GM21423 (cell line): ENCODE measurements at regions not wholly inside any gene's neighbourhood (a gene's known extent, or its start where the extent isn't known, plus 50 kb on each side); places are given as distances from the start of the nearest gene placed in this dataset.

Source experiments
- ATAC-seq: cut with Tn5 transposase; IDR thresholded peaks from one replicate; pipeline ENCODE4 v1.9.1; 2021; ENCODE audit warnings: mild to moderate bottlenecking, moderate library complexity; ENCODE audit not compliant: unreplicated experiment

- ATAC-seq = no peak
Observed at GRCh38 chr13:70923863-70924752, 815.9 kb upstream of the KLHL1 start.

- no peak for ATAC-seq
Observed at GRCh38 chr13:70911286-70911685, 803.0 kb upstream of the KLHL1 start.

GRCh38 chr13:70908795-70909194 lies 800.5 kb upstream of the KLHL1 start:
- no peak for ATAC-seq

GRCh38 chr13:70905035-70905434 lies 796.8 kb upstream of the KLHL1 start:
- ATAC-seq = no peak

- no peak for ATAC-seq
Observed at GRCh38 chr13:70896136-70896535, 787.9 kb upstream of the KLHL1 start.

GRCh38 chr13:70895599-70895998 lies 787.3 kb upstream of the KLHL1 start:
- ATAC-seq = no peak

GRCh38 chr13:70894258-70894657 lies 786.0 kb upstream of the KLHL1 start:
- ATAC-seq = no peak

- no peak for ATAC-seq
Observed at GRCh38 chr13:70893832-70894231, 785.6 kb upstream of the KLHL1 start.

- no peak for ATAC-seq
Observed at GRCh38 chr13:70890289-70890688, 782.0 kb upstream of the KLHL1 start.

- no peak for ATAC-seq
Observed at GRCh38 chr13:70889163-70889562, 780.9 kb upstream of the KLHL1 start.

- ATAC-seq = no peak
Observed at GRCh38 chr13:70884196-70884595, 775.9 kb upstream of the KLHL1 start.

- ATAC-seq = no peak
Observed at GRCh38 chr13:70874636-70875035, 766.4 kb upstream of the KLHL1 start.

GRCh38 chr13:70864731-70865130 lies 756.5 kb upstream of the KLHL1 start:
- ATAC-seq = no peak

GRCh38 chr13:70856711-70857110 lies 748.5 kb upstream of the KLHL1 start:
- no peak for ATAC-seq

GRCh38 chr13:70856025-70856424 lies 747.8 kb upstream of the KLHL1 start:
- no peak for ATAC-seq

GRCh38 chr13:70849222-70849621 lies 741.0 kb upstream of the KLHL1 start:
- no peak for ATAC-seq

- ATAC-seq = no peak
Observed at GRCh38 chr13:70844391-70845108, 736.3 kb upstream of the KLHL1 start.

- ATAC-seq = no peak
Observed at GRCh38 chr13:70842062-70842644, 733.9 kb upstream of the KLHL1 start.

- no peak for ATAC-seq
Observed at GRCh38 chr13:70841240-70842061, 733.2 kb upstream of the KLHL1 start.

- no peak for ATAC-seq
Observed at GRCh38 chr13:70835371-70835770, 727.1 kb upstream of the KLHL1 start.

- no peak for ATAC-seq
Observed at GRCh38 chr13:70829748-70830147, 721.5 kb upstream of the KLHL1 start.
